Left colon (tissue), 2 donors: ENCODE measurements at regions not wholly inside any gene's neighbourhood (a gene's known extent, or its start where the extent isn't known, plus 50 kb on each side); places are given as distances from the start of the nearest gene placed in this dataset.

Experiments
- ATAC-seq: fragments of 200-7000 bp; cut with Tn5 transposase; one replicate; pipeline ENCODE4 v1.9.1; 2020; ENCODE audit warnings: mild to moderate bottlenecking, moderate library complexity
- DNase-seq, 2 donors: peaks; one replicate each; pipeline ENCODE4 v3.0.0-alpha.2; 2020
- intact Hi-C, 2 donors: fragments of 100-400 bp; cut with DNase I in 1 of 2; cut with micrococcal nuclease in 1 of 2; formaldehyde crosslinking; loops; one replicate each; pipeline versions ENCODE4 v1.11.2 to v1.14.0; 2022; cut with DNase I, micrococcal nuclease
- donor health status: DM: no; HTN: no; CAD: no.
- donor health status: DM: yes; HTN: yes; CAD: no.

DNA sequence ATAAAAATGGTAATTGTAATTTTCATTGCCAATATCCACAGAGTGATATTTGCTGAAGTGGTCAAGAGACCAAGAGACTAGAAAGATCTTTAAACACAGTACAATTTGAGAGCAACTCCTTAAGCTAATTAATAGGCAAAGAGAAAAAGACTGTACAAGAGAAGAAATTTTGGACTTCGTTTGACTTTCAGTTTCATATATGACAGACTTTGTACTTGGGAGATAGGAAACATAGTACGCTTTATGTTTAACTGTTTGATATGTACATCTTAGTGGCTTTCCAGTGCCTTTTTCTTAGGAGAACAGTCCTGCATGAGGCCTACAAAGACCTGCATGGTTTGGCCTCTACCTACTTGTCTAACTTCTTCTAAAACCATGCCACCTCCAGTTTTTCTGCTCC is 1118.1 kb downstream of the TRHDE start:
- ATAC-seq = no peak
- no peak for DNase-seq

GRCh38 chr12:73413051-73413450 is 1124.6 kb upstream of the ATXN7L3B start:
- ATAC-seq (no peak), DNase-seq (no peak)
- intact Hi-C loops = no loop called here

More for the DNA sequence above, 1118.1 kb downstream of the TRHDE start:
- intact Hi-C loops = no loop called here

GRCh38 chr12:73413974-73414373 is 1123.7 kb upstream of the ATXN7L3B start:
- no peak for ATAC-seq
- intact Hi-C loops = no loop called here
- no peak for DNase-seq

GRCh38 chr12:73414926-73415325 is 1122.7 kb upstream of the ATXN7L3B start:
- ATAC-seq (no peak), DNase-seq (no peak)
- intact Hi-C loops = no loop called here

DNA sequence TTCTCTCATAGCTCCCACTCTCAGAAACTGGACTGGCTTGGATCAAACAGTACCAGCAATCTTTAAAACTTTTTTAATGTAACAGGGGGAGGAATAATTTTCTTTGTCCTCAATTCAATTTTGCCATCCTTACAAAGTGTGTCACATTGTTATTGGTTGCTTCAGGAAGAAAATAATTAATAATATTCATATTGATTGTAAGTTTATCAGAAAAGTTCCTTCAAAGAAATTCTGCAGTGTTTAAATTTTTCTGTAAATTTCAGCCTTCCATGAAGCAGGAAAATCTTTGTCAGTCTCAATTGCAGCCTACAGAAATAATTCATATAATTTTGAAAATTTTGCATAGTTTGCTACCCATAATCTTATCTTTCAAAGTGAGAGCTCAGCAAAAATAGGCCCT is 1119.1 kb upstream of the ATXN7L3B start:
- intact Hi-C loops = no loop called here
- ATAC-seq (no peak), DNase-seq (no peak)

DNA sequence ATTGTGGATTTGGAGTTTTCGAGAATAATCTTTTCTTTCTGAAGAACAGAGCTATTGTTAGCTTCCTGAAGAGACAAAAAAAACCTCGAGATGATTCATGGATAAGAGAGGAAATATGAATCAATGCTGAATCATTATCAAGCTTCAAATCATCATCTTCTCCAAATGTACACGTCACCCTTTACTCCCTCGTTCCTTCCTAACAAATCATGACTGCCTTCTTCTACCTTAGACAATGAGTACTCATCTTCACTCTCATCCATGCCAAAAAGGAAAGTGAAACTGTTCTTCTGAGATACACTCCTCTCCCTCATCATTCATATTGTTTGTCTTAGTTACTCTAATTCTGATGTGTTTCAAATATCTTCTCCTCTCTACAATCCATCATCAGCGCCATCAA is 1115.8 kb upstream of the ATXN7L3B start:
- intact Hi-C loops = no loop called here
- no peak for ATAC-seq
- DNase-seq = no peak

- intact Hi-C loops = no loop called here
- no peak for DNase-seq
- ATAC-seq = no peak
Observed at GRCh38 chr12:73424484-73424883, 1113.2 kb upstream of the ATXN7L3B start.

GRCh38 chr12:73445658-73446324 is 1091.8 kb upstream of the ATXN7L3B start:
- intact Hi-C loops = no loop called here
- ATAC-seq (no peak), DNase-seq (no peak)

- intact Hi-C loops = no loop called here
- DNase-seq (no peak), ATAC-seq (no peak)
Observed at GRCh38 chr12:73452672-73453469, 1084.8 kb upstream of the ATXN7L3B start.

GRCh38 chr12:73460212-73460611 is 1077.4 kb upstream of the ATXN7L3B start:
- DNase-seq (no peak), ATAC-seq (no peak)
- intact Hi-C loops = no loop called here

DNA sequence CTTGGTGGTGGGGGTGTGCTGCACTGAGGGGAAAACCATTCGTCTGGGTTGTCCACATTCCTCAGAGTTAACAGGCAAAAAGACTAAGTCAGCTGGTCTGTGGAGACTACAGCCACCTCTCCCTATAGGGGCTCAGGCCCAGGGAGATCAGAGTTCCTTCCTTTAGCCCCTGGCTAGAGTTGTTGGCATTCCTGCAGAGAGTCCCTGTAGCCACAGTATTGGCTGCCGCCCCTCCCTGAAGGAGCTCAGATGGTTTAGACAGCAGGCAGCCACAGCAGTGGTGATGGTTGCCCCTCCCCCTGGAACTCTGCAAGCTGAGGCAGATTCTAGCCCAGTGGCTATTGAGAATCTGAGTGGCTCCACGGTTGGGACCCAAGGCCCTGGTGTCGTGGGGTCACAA is 1072.5 kb upstream of the ATXN7L3B start:
- no peak for DNase-seq
- no peak for ATAC-seq
- intact Hi-C loops = no loop called here

GRCh38 chr12:73486256-73486655 is 1051.4 kb upstream of the ATXN7L3B start:
- DNase-seq (no peak), ATAC-seq (no peak)
- intact Hi-C loops = no loop called here

GRCh38 chr12:73506611-73507010 is 1031.0 kb upstream of the ATXN7L3B start:
- ATAC-seq (no peak), DNase-seq (no peak)
- intact Hi-C loops = no loop called here

GRCh38 chr12:73514672-73515071 is 1023.0 kb upstream of the ATXN7L3B start:
- no peak for DNase-seq
- intact Hi-C loops = no loop called here
- ATAC-seq = no peak

DNA sequence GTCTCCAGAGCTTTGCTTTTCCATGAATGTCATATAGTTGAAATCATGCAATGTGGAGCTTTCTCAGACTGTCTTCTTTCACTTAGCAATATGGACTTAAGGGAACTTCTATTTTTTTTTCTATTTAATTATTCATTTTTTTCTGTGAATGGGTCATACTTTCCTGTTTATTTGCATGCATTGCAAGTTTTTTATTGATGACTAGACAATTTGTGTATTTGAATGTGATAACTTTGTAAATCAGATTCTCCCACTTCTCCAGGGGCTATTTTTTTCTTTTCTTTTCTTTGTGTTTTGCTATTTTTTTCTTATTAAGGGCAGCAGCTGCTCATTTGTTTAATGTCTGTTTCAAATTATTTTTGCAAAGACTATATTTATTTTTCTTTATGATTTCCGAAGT is 1019.8 kb upstream of the ATXN7L3B start:
- no peak for DNase-seq
- intact Hi-C loops = no loop called here
- no peak for ATAC-seq

- ATAC-seq (no peak), DNase-seq (no peak)
- intact Hi-C loops = no loop called here
Observed at GRCh38 chr12:73529231-73529630, 1008.4 kb upstream of the ATXN7L3B start.

- intact Hi-C loops = no loop called here
- ATAC-seq (no peak), DNase-seq (no peak)
Observed at GRCh38 chr12:73529954-73530353, 1007.7 kb upstream of the ATXN7L3B start.

- DNase-seq = no peak
- intact Hi-C loops = no loop called here
- no peak for ATAC-seq
Observed at GRCh38 chr12:73531752-73532151, 1005.9 kb upstream of the ATXN7L3B start.

DNA sequence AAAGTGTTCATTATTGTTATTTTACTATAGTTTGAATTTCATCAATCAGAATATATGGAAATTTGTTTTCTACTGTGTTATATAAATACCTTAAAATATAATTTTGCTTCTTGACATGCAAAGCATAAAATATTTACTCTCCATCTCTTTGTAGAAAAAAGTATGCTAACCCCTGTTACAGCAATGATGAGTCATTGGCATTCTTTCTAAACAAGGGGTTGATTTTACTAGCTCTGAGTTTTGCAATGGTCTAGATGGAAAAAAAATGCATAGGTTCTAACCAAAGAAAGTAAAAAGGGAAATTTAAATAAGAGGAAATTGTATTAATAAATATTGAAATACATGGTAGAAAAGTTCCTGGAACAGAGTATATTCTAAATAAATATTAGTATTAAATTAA is 990.2 kb upstream of the ATXN7L3B start:
- intact Hi-C loops = no loop called here
- ATAC-seq (no peak), DNase-seq (no peak)

DNA sequence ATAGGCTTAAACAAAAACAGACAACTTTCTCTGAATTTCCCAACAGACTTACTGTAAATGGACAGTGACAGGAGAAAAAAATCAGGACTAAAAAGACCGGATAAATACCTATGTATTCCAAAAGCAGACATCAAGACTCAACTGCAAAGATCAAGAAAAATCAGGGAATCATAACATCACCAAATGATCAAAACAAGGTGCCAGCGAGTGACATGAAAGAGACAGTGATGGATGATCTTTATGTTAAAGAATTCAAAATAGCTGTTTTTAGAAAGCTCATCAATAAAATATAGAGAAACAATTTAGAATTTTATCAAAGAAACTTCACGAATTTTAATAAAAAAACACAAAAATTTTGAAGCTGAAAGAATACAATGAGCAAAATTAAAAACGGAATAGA is 952.5 kb upstream of the ATXN7L3B start:
- intact Hi-C loops = no loop called here
- no peak for DNase-seq
- no peak for ATAC-seq

DNA sequence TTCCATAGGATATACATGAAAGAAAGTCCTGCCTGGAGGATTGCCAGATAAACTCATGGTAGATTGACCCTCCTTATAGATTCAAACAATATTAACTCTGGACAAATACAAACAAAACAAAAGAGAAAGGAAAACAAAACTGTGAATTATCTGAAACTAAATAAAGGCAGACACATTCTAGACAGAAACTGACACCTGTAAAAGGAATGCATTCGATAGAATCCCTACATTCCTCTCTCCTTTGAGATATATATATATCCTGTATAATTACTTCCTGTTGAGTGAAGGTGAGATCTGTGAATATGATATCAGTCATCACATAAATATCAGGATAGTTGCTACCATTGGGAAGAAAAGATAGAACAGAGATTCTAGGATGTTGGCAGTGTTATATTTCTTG is 948.4 kb upstream of the ATXN7L3B start:
- intact Hi-C loops = no loop called here
- ATAC-seq = no peak

More for the DNA sequence above, 948.4 kb upstream of the ATXN7L3B start:
- no peak for DNase-seq
